ENCODE measurements at regions not wholly inside any gene's neighbourhood (a gene's known extent, or its start where the extent isn't known, plus 50 kb on each side); places are given as distances from the start of the nearest gene placed in this dataset.

GRCh38 chr3:6657591-6657990, 203.3 kb upstream of the GRM7 start:
- Histone ChIP-seq H3K36me3 (ENCODE audit: control insufficient read depth, insufficient read depth, low read length) (no peaks in the 10 kb centered on the region), H3K4me3 (no peak overlapping the region), H2AFZ (ENCODE audit: low read depth, low read length) (no peak overlapping the region), H4K20me1 (replicated peaks; ENCODE audit: control insufficient read depth, insufficient read depth, low read length) (no peaks in the 10 kb centered on the region), H3K9me1 (ENCODE audit: control insufficient read depth, insufficient read depth, low read length) (no peaks in the 10 kb centered on the region), H3K9ac (ENCODE audit: insufficient read depth in 1 of 2, low read depth in 2 of 2, low read length in 2 of 2) (no peak overlapping the region), H3K27ac (ENCODE audit: extremely low read depth, low read depth, low read length) (no peak overlapping the region), H3K4me1 (replicated peaks in 1 of 2; ENCODE audit: control insufficient read depth in 2 of 2, insufficient read depth in 2 of 2, low read length in 2 of 2) (no peaks in the 10 kb centered on the region), H3K27me3 (ENCODE audit: control insufficient read depth in 2 of 2, insufficient read depth in 2 of 2, low read length in 2 of 2) (no peaks in the 10 kb centered on the region), H3K4me2 (ENCODE audit: insufficient read depth, low read length) (no peak overlapping the region), H3K79me2 (ENCODE audit: control insufficient read depth, insufficient read depth, low read length) (no peaks in the 10 kb centered on the region), H3K9me3 (replicated peaks; ENCODE audit: control insufficient read depth, insufficient read depth, low read depth, low read length) (peaks cover 14% of the 10 kb centered on the region)
- CTCF ChIA-PET (ENCODE audit: low intra/inter-chr PET ratio) = no interaction called here
- in situ Hi-C loops (cut with MboI) = no loop called here
- DNase-seq (ENCODE audit: extremely low read depth in 1 of 4, low spot score in 3 of 4) (no peak), FAIRE-seq (no peak), ATAC-seq (no peak)
- BruUV-seq (replicated peaks) = no TSS peak
- intact Hi-C loops (cut with micrococcal nuclease) = no loop called here
- POLR2A ChIA-PET = no interaction called here
- TF ChIP-seq XRCC4 (IDR thresholded peaks at IDR 0.05; ENCODE audit: extremely low read depth, insufficient read depth, insufficient read length) (no peak), TFAP4 (CRISPR knock-in tag; IDR thresholded peaks at IDR 0.05; ENCODE audit: borderline replicate concordance) (no peak), MEF2A (IDR thresholded peaks at IDR 0.05; ENCODE audit: control insufficient read depth, low read depth, low read length) (no peak), TEAD1 (CRISPR knock-in tag; IDR thresholded peaks at IDR 0.05) (no peak)
- WGBS (ENCODE audit: insufficient coverage, low coverage, missing lambda C conversion rate) = 58% methylated on average over 2 of the region's 2 CpGs

- Histone ChIP-seq H3K9me3 (replicated peaks; ENCODE audit: control insufficient read depth, insufficient read depth, low read depth, low read length) (peaks cover 6% of the 10 kb centered on the region), H3K9me1 (ENCODE audit: control insufficient read depth, insufficient read depth, low read length) (no peaks in the 10 kb centered on the region), H4K20me1 (replicated peaks; ENCODE audit: control insufficient read depth, insufficient read depth, low read length) (no peaks in the 10 kb centered on the region), H3K4me3 (no peak overlapping the region), H3K4me1 (replicated peaks in 1 of 2; ENCODE audit: control insufficient read depth in 2 of 2, insufficient read depth in 2 of 2, low read length in 2 of 2) (no peaks in the 10 kb centered on the region), H3K27ac (ENCODE audit: extremely low read depth, low read depth, low read length) (no peak overlapping the region), H3K27me3 (ENCODE audit: control insufficient read depth in 2 of 2, insufficient read depth in 2 of 2, low read length in 2 of 2) (no peaks in the 10 kb centered on the region; a peak in 1 of 5 replicates), H3K9ac (ENCODE audit: insufficient read depth in 1 of 2, low read depth in 2 of 2, low read length in 2 of 2) (no peak overlapping the region), H3K36me3 (ENCODE audit: control insufficient read depth, insufficient read depth, low read length) (no peaks in the 10 kb centered on the region), H2AFZ (ENCODE audit: low read depth, low read length) (no peak overlapping the region), H3K79me2 (ENCODE audit: control insufficient read depth, insufficient read depth, low read length) (no peaks in the 10 kb centered on the region), H3K4me2 (ENCODE audit: insufficient read depth, low read length) (no peak overlapping the region)
- peak; percentile 66 for TF ChIP-seq ZFP36 (IDR thresholded peaks at IDR 0.05; ENCODE audit: low read depth, low read length, partially characterized antibody)
- no peak for TF ChIP-seq SIN3A (IDR thresholded peaks at IDR 0.05; ENCODE audit: borderline replicate concordance in 2 of 2, control insufficient read depth in 1 of 2, low read depth in 2 of 2, low read length in 2 of 2)
- TF ChIP-seq FOXJ2 (tag; IDR thresholded peaks at IDR 0.05) = no peak
- TF ChIP-seq CBX3 (IDR thresholded peaks at IDR 0.05; ENCODE audit: borderline replicate concordance in 1 of 2, low read length in 2 of 2) = 0 out of 3 replicates have a peak, but pooled peaks of 1 of the 2 experiments have one; percentile 28
- no peak for TF ChIP-seq PHF8 (IDR thresholded peaks at IDR 0.05; ENCODE audit: borderline replicate concordance, low read length)
- no peak for TF ChIP-seq MED1 (CRISPR knock-in tag; IDR thresholded peaks at IDR 0.05; ENCODE audit: borderline replicate concordance)
- 0 out of 2 replicates have a peak, but pooled peaks have one; percentile 27 for TF ChIP-seq CBX5 (IDR thresholded peaks at IDR 0.05; ENCODE audit: borderline replicate concordance, low read depth)
- TF ChIP-seq SMAD4 (CRISPR knock-in tag; conservative IDR thresholded peaks at IDR 0.05) = no peak
- no peak for TF ChIP-seq ZKSCAN3 (CRISPR knock-in tag; IDR thresholded peaks at IDR 0.05)
- DNase-seq (ENCODE audit: extremely low read depth in 1 of 4, low spot score in 3 of 4) (no peak), FAIRE-seq (no peak), ATAC-seq (no peak)
- CTCF ChIA-PET (ENCODE audit: low intra/inter-chr PET ratio) = no interaction called here
- POLR2A ChIA-PET = no interaction called here
- 63% methylated on average over 2 of the region's 2 CpGs for WGBS (ENCODE audit: insufficient coverage, low coverage, missing lambda C conversion rate)
- no TSS peak for BruUV-seq (replicated peaks)
- in situ Hi-C loops (cut with MboI) (no loop called here), intact Hi-C loops (cut with micrococcal nuclease) (no loop called here)
Observed at GRCh38 chr3:6667354-6667753, 193.6 kb upstream of the GRM7 start.
